B cell (primary cell): ENCODE measurements at regions not wholly inside any gene's neighbourhood (a gene's known extent, or its start where the extent isn't known, plus 50 kb on each side); places are given as distances from the start of the nearest gene placed in this dataset.

Experiments
- EZH2 ChIP-seq: IDR thresholded peaks from 2 replicates; pipeline ENCODE4 v1.6.1; 2012; ENCODE audit warnings: borderline replicate concordance, low read depth, mild to moderate bottlenecking, moderate library complexity, low read length; ENCODE audit not compliant: insufficient read depth, poor library complexity, severe bottlenecking
- TF ChIP-seq, protein P1 (sequence below): fragments of 200-600 bp; IDR thresholded peaks from one replicate; pipeline ENCODE4 v1.8.0; 2022; ENCODE audit warnings: antibody characterized with exemption, mild to moderate bottlenecking

DNA sequence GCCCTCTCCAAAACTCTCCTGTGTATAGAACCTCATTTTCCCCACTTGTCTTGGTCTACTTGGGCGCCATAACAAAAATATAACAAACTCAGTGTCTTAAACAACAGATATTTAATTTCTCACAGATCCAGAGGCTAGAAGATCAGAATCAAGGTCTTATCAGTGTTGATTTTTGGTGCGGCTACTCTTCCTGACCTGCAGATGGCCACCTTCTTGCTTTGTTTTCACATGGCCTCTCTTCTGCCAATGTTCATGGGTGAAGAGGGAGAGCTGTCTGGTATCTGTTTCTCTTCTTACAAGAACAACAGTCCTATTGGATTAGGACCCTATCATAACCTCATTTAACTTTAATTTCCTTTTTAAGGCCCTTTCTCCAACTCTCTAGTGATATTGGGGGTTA lies 177.3 kb downstream of the PABPC4L start:
- TF ChIP-seq, protein P1, sequence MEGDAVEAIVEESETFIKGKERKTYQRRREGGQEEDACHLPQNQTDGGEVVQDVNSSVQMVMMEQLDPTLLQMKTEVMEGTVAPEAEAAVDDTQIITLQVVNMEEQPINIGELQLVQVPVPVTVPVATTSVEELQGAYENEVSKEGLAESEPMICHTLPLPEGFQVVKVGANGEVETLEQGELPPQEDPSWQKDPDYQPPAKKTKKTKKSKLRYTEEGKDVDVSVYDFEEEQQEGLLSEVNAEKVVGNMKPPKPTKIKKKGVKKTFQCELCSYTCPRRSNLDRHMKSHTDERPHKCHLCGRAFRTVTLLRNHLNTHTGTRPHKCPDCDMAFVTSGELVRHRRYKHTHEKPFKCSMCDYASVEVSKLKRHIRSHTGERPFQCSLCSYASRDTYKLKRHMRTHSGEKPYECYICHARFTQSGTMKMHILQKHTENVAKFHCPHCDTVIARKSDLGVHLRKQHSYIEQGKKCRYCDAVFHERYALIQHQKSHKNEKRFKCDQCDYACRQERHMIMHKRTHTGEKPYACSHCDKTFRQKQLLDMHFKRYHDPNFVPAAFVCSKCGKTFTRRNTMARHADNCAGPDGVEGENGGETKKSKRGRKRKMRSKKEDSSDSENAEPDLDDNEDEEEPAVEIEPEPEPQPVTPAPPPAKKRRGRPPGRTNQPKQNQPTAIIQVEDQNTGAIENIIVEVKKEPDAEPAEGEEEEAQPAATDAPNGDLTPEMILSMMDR, result no peak
- TF ChIP-seq EZH2, result no peak
